ENCODE measurements at regions not wholly inside any gene's neighbourhood (a gene's known extent, or its start where the extent isn't known, plus 50 kb on each side); places are given as distances from the start of the nearest gene placed in this dataset.

DNA sequence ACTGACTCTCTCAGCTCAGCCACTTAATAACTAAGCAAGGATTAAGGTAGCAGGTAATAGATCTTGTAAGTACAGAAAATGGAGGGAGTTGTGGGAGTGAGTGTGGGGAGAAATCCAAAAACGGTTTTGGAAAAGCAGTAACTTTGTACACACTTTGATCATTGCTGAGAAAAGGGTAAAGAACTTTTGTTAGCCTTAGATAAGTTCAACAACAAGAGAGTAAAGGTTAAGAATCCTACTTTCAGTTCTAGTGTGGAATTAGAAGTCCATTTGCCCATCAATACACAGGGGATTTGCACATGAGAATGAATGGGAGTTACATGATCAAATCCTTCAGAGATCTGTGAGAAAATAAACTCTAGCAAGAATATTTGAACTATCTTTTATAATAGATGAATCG lies 528.7 kb downstream of the SOX2 start (continued):
- no peak for TF ChIP-seq TEAD4 (IDR thresholded peaks at IDR 0.05; ENCODE audit: borderline replicate concordance, insufficient read depth)
- TF ChIP-seq, protein P1, sequence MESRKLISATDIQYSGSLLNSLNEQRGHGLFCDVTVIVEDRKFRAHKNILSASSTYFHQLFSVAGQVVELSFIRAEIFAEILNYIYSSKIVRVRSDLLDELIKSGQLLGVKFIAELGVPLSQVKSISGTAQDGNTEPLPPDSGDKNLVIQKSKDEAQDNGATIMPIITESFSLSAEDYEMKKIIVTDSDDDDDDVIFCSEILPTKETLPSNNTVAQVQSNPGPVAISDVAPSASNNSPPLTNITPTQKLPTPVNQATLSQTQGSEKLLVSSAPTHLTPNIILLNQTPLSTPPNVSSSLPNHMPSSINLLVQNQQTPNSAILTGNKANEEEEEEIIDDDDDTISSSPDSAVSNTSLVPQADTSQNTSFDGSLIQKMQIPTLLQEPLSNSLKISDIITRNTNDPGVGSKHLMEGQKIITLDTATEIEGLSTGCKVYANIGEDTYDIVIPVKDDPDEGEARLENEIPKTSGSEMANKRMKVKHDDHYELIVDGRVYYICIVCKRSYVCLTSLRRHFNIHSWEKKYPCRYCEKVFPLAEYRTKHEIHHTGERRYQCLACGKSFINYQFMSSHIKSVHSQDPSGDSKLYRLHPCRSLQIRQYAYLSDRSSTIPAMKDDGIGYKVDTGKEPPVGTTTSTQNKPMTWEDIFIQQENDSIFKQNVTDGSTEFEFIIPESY (IDR thresholded peaks at IDR 0.05; ENCODE audit: borderline replicate concordance, low read depth) = no peak

DNA sequence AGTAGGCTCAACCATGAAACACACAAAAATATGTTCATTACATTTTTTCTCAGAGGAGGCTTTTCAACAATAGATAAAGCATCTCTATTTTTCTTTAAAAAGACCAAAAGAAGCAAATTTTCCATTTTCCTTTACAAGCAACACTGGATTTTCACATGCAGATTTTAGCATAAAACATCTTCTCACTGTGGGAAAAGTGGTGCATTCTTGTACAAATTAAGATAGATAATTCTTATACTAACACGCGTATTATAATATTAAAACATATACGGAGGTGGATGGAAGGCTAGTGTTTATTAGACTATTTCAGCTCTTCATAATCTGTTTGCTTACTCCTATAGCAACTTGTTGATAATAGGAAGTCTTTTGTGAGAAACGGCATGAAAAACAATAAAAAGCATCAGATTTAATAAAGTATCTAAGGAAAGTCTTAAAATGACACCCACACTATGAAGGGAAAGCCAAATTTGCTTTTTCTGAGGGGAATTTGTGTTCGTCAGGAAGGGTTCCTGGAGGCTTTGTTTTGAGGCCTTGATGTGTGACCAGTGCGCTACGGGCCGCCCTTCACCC lies 529.6 kb downstream of the SOX2 start:
- no peaks in the 10 kb centered on the region for H3K9me2 ChIP-seq
- no peak overlapping the region for H3K4me3 ChIP-seq (ENCODE audit: low read depth in 2 of 2, low read length in 1 of 2)
- no peaks in the 10 kb centered on the region for H3K36me3 ChIP-seq (replicated peaks in 1 of 2; ENCODE audit: control insufficient read depth in 1 of 2, insufficient read depth in 2 of 2, low read length in 1 of 2)
- TF ChIP-seq JUND (IDR thresholded peaks at IDR 0.05) (no peak), RXRA (IDR thresholded peaks at IDR 0.05; ENCODE audit: borderline replicate concordance, low read depth) (no peak), RAD21 (IDR thresholded peaks at IDR 0.05; ENCODE audit: low read length) (no peak), EZH2phosphoT487 (IDR thresholded peaks at IDR 0.05; ENCODE audit: borderline replicate concordance, low read depth) (no peak), FOXM1 (IDR thresholded peaks at IDR 0.05; ENCODE audit: low read depth) (no peak), EP300 (IDR thresholded peaks at IDR 0.05; ENCODE audit: borderline replicate concordance in 1 of 2, low read depth in 1 of 2, low read length in 1 of 2) (no peak), MXI1 (IDR thresholded peaks at IDR 0.05; ENCODE audit: low read depth, low read length) (no peak), NFIC (IDR thresholded peaks at IDR 0.05; ENCODE audit: borderline replicate concordance) (no peak), TAF1 (IDR thresholded peaks at IDR 0.05; ENCODE audit: borderline replicate concordance, low read depth, low read length) (no peak), CHD2 (IDR thresholded peaks at IDR 0.05; ENCODE audit: low read length, partially characterized antibody) (no peak), GATA2 (CRISPR knock-in tag; IDR thresholded peaks at IDR 0.05) (no peak), SMC3 (IDR thresholded peaks at IDR 0.05; ENCODE audit: low read depth, low read length) (no peak), POLR2AphosphoS5 (IDR thresholded peaks at IDR 0.05; ENCODE audit: low read depth, low read length) (no peak), YY1 (IDR thresholded peaks at IDR 0.05; ENCODE audit: low read depth) (no peak)
- TF ChIP-seq, protein P2, sequence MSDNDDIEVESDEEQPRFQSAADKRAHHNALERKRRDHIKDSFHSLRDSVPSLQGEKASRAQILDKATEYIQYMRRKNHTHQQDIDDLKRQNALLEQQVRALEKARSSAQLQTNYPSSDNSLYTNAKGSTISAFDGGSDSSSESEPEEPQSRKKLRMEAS (IDR thresholded peaks at IDR 0.05; ENCODE audit: low read depth) = no peak
- TF ChIP-seq, protein P1 (IDR thresholded peaks at IDR 0.05; ENCODE audit: borderline replicate concordance, low read depth) = no peak
- TF ChIP-seq, protein P3, sequence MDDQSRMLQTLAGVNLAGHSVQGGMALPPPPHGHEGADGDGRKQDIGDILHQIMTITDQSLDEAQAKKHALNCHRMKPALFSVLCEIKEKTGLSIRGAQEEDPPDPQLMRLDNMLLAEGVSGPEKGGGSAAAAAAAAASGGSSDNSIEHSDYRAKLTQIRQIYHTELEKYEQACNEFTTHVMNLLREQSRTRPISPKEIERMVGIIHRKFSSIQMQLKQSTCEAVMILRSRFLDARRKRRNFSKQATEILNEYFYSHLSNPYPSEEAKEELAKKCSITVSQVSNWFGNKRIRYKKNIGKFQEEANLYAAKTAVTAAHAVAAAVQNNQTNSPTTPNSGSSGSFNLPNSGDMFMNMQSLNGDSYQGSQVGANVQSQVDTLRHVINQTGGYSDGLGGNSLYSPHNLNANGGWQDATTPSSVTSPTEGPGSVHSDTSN (IDR thresholded peaks at IDR 0.05) = no peak
- TF ChIP-seq, protein P4, sequence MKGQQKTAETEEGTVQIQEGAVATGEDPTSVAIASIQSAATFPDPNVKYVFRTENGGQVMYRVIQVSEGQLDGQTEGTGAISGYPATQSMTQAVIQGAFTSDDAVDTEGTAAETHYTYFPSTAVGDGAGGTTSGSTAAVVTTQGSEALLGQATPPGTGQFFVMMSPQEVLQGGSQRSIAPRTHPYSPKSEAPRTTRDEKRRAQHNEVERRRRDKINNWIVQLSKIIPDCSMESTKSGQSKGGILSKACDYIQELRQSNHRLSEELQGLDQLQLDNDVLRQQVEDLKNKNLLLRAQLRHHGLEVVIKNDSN (IDR thresholded peaks at IDR 0.05; ENCODE audit: borderline replicate concordance, low read depth) = no peak
- TF ChIP-seq, protein P5, sequence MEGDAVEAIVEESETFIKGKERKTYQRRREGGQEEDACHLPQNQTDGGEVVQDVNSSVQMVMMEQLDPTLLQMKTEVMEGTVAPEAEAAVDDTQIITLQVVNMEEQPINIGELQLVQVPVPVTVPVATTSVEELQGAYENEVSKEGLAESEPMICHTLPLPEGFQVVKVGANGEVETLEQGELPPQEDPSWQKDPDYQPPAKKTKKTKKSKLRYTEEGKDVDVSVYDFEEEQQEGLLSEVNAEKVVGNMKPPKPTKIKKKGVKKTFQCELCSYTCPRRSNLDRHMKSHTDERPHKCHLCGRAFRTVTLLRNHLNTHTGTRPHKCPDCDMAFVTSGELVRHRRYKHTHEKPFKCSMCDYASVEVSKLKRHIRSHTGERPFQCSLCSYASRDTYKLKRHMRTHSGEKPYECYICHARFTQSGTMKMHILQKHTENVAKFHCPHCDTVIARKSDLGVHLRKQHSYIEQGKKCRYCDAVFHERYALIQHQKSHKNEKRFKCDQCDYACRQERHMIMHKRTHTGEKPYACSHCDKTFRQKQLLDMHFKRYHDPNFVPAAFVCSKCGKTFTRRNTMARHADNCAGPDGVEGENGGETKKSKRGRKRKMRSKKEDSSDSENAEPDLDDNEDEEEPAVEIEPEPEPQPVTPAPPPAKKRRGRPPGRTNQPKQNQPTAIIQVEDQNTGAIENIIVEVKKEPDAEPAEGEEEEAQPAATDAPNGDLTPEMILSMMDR (IDR thresholded peaks at IDR 0.05) = no peak
- no peaks in the 10 kb centered on the region for H3K9me3 ChIP-seq
- H3K27ac ChIP-seq (ENCODE audit: low read depth in 2 of 2, low read length in 1 of 2) = no peak overlapping the region; a peak in 1 of 4 replicates
- peaks cover 0 to 9% of the 10 kb centered on the region in 2 experiments; a peak in 2 of 4 replicates for H3K4me1 ChIP-seq (ENCODE audit: control insufficient read depth in 1 of 2, insufficient read depth in 2 of 2, low read depth in 1 of 2, low read length in 1 of 2)
- no peaks in the 10 kb centered on the region for H3F3A ChIP-seq (replicated peaks; ENCODE audit: insufficient read depth)
- no peak overlapping the region for H3K4me2 ChIP-seq
- POLR2A ChIA-PET = no interaction called here
- H3K27me3 ChIP-seq (ENCODE audit: insufficient read depth) = no peaks in the 10 kb centered on the region
- WGBS (ENCODE audit: low lambda C conversion rate) = 87% methylated on average over 8 of the region's 8 CpGs
- no peaks in the 10 kb centered on the region for H4K20me1 ChIP-seq (ENCODE audit: insufficient read depth)
- CTCF ChIA-PET = interaction anchor here (0.6 to 1.9 kb wide), 2 partner anchors 532 to 927 kb away, joined by 3 to 7 read pairs; no protein-coding TSS in a partner anchor
- no peak overlapping the region for H2AFZ ChIP-seq (ENCODE audit: low read depth)
- DNase-seq = no peak
- H3K79me2 ChIP-seq (ENCODE audit: insufficient read depth) = no peaks in the 10 kb centered on the region
- H3K9ac ChIP-seq = no peak overlapping the region

Data from SK-N-SH (cell line).